ENCODE measurements at regions not wholly inside any gene's neighbourhood (a gene's known extent, or its start where the extent isn't known, plus 50 kb on each side); places are given as distances from the start of the nearest gene placed in this dataset.

DNA sequence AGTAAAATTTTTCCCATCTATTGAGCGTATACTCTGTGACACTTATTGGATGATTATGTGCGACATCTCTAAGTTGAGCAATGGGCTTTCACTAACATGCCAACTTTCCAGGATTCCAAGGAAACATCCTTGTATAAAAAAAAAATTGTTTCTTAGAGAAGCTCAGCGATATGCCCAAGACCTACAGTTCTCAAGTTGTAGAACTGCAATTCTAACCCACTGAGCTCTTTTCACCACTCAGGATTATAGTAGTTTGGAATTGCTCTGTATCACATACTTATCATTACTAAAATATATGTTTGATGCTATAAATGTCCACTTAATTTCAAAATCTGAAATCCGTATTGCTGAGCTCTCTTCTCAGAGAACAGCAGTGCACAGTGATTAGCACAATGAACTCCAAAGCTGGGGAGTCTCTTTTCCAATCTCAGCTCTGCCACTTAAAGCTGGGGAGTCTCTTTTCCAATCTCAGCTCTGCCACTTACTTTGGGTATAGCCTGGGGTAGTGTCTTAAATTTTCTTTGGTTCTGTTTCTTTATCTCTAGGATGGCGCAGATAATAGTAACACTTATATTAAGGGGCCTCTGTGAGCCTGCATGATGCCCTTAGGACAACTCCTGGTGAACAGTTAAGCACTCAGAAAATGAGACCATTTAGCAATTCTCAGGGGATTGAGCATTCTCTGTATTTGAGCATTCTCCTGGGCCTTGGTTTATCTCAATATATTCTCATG, 1722.2 kb upstream of the AGA start:
- TF ChIP-seq, protein P1, sequence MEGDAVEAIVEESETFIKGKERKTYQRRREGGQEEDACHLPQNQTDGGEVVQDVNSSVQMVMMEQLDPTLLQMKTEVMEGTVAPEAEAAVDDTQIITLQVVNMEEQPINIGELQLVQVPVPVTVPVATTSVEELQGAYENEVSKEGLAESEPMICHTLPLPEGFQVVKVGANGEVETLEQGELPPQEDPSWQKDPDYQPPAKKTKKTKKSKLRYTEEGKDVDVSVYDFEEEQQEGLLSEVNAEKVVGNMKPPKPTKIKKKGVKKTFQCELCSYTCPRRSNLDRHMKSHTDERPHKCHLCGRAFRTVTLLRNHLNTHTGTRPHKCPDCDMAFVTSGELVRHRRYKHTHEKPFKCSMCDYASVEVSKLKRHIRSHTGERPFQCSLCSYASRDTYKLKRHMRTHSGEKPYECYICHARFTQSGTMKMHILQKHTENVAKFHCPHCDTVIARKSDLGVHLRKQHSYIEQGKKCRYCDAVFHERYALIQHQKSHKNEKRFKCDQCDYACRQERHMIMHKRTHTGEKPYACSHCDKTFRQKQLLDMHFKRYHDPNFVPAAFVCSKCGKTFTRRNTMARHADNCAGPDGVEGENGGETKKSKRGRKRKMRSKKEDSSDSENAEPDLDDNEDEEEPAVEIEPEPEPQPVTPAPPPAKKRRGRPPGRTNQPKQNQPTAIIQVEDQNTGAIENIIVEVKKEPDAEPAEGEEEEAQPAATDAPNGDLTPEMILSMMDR (IDR thresholded peaks at IDR 0.05 in 8 of 11, conservative IDR thresholded peaks at IDR 0.05 in 3 of 11), result no peak
- TF ChIP-seq POLR2A (IDR thresholded peaks at IDR 0.05), result no peak
